Left ventricle myocardium inferior (tissue), 1 donor: ENCODE measurements at regions not wholly inside any gene's neighbourhood (a gene's known extent, or its start where the extent isn't known, plus 50 kb on each side); places are given as distances from the start of the nearest gene placed in this dataset.
"Not testable (repeated sequence)": the region's sequence is repeated elsewhere in the genome, so short reads cannot be mapped to it uniquely, and the experiment has no call there.

Experiments
- DNase-seq: peaks from one replicate; pipeline ENCODE4 v3.0.0-alpha.2; 2020
- H3K27ac ChIP-seq: fragments of 200-600 bp; replicated peaks from 2 replicates; pipeline ENCODE4 v1.8.0; 2021
- H3K27me3 ChIP-seq: fragments of 200-600 bp; 2 replicates; pipeline ENCODE4 v1.8.0; 2021; ENCODE audit warnings: low read depth
- H3K36me3 ChIP-seq: fragments of 200-600 bp; 2 replicates; pipeline ENCODE4 v1.8.0; 2021
- H3K4me1 ChIP-seq: fragments of 200-600 bp; 2 replicates; pipeline ENCODE4 v1.8.0; 2021
- H3K4me3 ChIP-seq: fragments of 200-600 bp; 2 replicates; pipeline ENCODE4 v1.8.0; 2021; ENCODE audit warnings: mild to moderate bottlenecking, moderate library complexity
- H3K9me3 ChIP-seq: fragments of 200-600 bp; replicated peaks from 2 replicates; pipeline ENCODE4 v1.8.0; 2021
- intact Hi-C: fragments of 100-400 bp; cut with micrococcal nuclease; formaldehyde crosslinking; loops from one replicate; pipeline ENCODE4 v1.11.0; 2022
- TF ChIP-seq, protein P1 (sequence below): fragments of 200-600 bp; IDR thresholded peaks from 2 replicates; pipeline ENCODE4 v1.8.0; 2021; ENCODE audit warnings: antibody characterized with exemption, mild to moderate bottlenecking, borderline replicate concordance
- donor health status: DM: no; HTN: yes; CAD: no; lungs with severe emphysema.

DNA sequence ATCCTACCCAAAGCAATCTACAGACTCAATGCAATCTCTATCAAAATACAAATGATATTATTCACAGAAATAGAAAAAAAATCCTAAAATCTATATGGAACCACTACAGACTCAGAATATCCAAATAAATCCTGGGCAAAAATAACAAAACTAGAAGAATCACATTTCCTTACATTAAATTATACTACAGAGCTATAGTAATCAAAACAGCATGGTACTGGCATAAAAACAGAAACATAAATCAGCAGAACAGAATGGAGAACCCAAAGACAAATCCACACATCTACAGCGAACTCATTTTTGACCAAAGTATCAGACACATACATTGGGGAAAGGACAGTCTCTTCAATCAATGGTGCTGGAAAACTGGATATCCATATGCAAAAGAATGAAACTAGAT lies 304.1 kb upstream of the FGF13 start:
- intact Hi-C loops: no loop called here
- no peaks in the 10 kb centered on the region for H3K4me1 ChIP-seq
- no peaks in the 10 kb centered on the region for H3K27me3 ChIP-seq
- DNase-seq: no peak
- H3K36me3 ChIP-seq: no peaks in the 10 kb centered on the region
- TF ChIP-seq, protein P1, sequence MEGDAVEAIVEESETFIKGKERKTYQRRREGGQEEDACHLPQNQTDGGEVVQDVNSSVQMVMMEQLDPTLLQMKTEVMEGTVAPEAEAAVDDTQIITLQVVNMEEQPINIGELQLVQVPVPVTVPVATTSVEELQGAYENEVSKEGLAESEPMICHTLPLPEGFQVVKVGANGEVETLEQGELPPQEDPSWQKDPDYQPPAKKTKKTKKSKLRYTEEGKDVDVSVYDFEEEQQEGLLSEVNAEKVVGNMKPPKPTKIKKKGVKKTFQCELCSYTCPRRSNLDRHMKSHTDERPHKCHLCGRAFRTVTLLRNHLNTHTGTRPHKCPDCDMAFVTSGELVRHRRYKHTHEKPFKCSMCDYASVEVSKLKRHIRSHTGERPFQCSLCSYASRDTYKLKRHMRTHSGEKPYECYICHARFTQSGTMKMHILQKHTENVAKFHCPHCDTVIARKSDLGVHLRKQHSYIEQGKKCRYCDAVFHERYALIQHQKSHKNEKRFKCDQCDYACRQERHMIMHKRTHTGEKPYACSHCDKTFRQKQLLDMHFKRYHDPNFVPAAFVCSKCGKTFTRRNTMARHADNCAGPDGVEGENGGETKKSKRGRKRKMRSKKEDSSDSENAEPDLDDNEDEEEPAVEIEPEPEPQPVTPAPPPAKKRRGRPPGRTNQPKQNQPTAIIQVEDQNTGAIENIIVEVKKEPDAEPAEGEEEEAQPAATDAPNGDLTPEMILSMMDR: no peak
- no peak overlapping the region for H3K27ac ChIP-seq
- no peak overlapping the region for H3K4me3 ChIP-seq
- peaks cover 16% of the 10 kb centered on the region for H3K9me3 ChIP-seq

DNA sequence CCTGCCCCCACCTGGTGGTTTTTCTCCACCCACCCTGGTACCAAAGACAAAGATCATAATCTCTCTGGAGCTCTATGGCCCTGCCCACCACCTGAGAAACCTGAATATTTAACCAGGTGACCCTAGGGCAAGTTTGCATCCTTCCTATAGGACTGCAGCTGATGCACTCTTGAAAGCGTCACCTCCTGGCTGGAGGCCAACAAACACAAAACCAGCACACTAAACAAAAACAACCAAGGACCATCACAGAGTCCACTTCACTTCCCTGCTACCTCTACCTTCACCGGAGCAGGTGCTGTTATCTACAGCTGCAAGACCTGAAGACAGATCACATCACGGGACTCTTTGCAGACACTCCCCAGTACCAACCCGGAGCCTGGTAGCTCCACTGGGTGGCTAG lies 296.7 kb upstream of the FGF13 start:
- Histone ChIP-seq H3K27me3 (no peaks in the 10 kb centered on the region), H3K9me3 (no peaks in the 10 kb centered on the region), H3K4me1 (no peaks in the 10 kb centered on the region), H3K27ac (no peak overlapping the region), H3K36me3 (no peaks in the 10 kb centered on the region), H3K4me3 (no peak overlapping the region)
- no peak for DNase-seq
- intact Hi-C loops: no loop called here
- TF ChIP-seq, protein P1: no peak

DNA sequence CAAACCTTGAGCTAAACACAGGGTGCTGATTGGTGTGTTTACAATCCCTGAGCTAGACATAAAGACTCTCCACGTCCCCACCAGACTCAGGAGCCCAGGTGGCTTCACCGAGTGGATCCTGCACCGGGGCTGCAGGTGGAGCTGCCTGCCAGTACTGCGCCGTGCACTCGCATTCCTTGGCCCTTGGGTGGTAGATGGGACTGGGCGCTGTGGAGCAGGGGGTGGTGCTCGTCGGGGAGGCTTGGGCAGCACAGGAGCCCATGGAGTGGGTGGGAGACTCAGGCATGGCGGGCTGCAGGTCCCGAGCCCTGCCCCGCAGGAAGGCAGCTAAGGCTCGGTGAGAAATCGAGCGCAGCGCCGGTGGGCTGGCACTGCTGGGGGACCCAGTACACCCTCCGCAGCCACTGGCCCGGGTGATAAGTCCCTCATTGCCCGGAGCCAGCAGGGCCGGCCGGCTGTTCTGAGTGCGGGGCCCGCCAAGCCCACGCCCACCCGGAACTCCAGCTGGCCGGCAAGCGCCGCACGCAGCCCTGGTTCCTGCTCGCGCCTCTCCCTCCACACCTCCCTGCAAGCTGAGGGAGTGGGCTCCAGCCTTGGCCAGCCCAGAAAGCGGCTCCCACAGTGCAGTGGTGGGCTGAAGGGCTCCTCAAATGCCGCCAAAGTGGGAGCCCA lies 292.5 kb upstream of the FGF13 start:
- H3K27ac ChIP-seq, H3K4me3 ChIP-seq, intact Hi-C loops, DNase-seq, H3K27me3 ChIP-seq, H3K36me3 ChIP-seq, H3K9me3 ChIP-seq, H3K4me1 ChIP-seq: not testable (repeated sequence)

DNA sequence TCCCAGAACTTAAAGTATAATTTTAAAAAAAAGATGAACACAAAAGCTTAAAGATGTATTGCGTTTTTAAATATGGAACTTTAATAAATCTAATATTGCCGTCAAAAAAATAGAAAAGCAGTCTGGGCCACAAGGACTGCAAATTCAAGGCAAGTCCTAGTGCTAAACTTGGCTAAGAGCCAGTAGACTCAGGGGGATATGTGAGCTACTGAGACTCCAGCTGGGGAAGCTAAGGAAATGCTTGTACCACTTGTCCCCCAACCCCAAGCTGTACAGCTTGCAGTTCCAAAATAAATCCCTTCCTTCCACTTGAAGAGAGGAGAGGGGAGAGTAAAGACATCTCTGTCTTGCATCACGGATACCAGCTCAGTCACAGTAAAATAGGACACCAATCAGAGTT lies 290.8 kb upstream of the FGF13 start:
- TF ChIP-seq, protein P1: no peak
- Histone ChIP-seq H3K9me3 (no peaks in the 10 kb centered on the region), H3K27ac (no peak overlapping the region), H3K36me3 (no peaks in the 10 kb centered on the region), H3K4me1 (no peaks in the 10 kb centered on the region), H3K4me3 (no peak overlapping the region), H3K27me3 (no peaks in the 10 kb centered on the region)
- DNase-seq: no peak
- intact Hi-C loops: no loop called here

DNA sequence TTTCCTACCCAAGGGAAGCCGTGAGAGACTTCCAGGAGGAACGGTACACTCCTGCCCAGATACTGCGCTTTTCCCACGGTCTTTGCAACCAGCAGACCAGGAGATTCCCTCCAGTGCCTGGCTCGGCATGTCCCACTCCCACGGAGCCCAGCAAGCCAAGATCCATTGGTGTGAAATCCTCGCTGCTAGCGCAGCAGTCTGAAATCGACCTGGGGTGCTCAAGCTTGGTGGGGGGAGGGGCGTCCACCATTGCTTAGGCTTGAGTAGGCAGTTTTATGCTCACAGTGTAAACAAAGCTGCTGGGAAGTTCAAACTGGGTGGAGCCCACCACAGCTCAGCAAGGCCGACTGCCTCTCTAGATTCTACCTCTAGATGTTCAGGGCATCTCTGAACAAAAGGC lies 284.8 kb upstream of the FGF13 start:
- intact Hi-C loops: no loop called here
- TF ChIP-seq, protein P1: no peak
- Histone ChIP-seq H3K9me3 (no peaks in the 10 kb centered on the region), H3K27ac (no peak overlapping the region), H3K36me3 (no peaks in the 10 kb centered on the region), H3K27me3 (no peaks in the 10 kb centered on the region), H3K4me3 (no peak overlapping the region), H3K4me1 (no peaks in the 10 kb centered on the region)
- DNase-seq: no peak

DNA sequence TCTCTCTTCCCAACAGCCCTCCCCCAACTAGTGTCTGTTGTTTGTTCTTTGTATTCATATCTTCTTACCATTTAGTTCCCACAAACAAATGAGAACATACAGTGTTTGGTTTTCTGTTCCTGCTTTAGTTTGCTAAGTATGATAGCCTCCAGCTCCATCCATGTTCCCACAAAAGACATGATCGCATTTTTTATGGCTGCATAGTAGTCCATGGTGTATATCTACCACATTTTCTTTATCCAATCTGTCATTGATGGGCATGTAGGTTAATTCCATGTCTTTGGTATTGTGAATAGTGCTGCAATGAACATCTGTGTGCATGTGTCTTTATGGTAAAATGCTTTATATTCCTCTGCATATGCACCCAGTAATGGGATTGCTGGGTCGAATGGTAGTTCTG lies 283.9 kb upstream of the FGF13 start:
- Histone ChIP-seq H3K27ac (no peak overlapping the region), H3K27me3 (no peaks in the 10 kb centered on the region), H3K9me3 (no peaks in the 10 kb centered on the region), H3K4me1 (no peaks in the 10 kb centered on the region), H3K4me3 (no peak overlapping the region), H3K36me3 (no peaks in the 10 kb centered on the region)
- intact Hi-C loops: no loop called here
- TF ChIP-seq, protein P1: no peak
- DNase-seq: no peak

DNA sequence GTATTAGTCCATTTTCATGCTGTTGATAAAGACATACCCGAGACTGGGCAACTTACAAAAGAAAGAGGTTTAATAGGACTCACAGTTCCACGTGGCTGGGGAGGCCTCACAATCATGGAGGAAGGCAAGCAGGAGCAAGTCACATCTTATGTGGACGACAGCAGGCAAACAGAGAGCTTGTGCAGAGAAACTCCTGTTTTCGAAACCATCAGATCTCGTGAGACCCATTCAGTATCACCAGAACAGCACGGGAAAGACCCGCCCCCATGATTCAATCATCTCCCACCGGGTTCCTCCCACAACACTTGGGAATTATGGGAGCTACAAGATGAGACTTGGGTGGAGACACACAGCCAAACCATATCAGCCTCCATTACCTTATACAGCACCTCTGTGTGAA lies 278.9 kb upstream of the FGF13 start:
- H3K27me3 ChIP-seq, H3K27ac ChIP-seq, DNase-seq, H3K4me3 ChIP-seq, H3K9me3 ChIP-seq, H3K4me1 ChIP-seq, intact Hi-C loops, H3K36me3 ChIP-seq: not testable (repeated sequence)
